ENCODE measurements at regions not wholly inside any gene's neighbourhood (a gene's known extent, or its start where the extent isn't known, plus 50 kb on each side); places are given as distances from the start of the nearest gene placed in this dataset.

- TF ChIP-seq CTCF (conservative IDR thresholded peaks at IDR 0.05; ENCODE audit: low read depth, low read length) = no peak
- no peak for TF ChIP-seq EZH2phosphoT487 (IDR thresholded peaks at IDR 0.05; ENCODE audit: borderline replicate concordance, low read length)
Measured at GRCh38 chr2:195317550-195317949, 339.5 kb upstream of the SLC39A10 start.
